ENCODE measurements at regions not wholly inside any gene's neighbourhood (a gene's known extent, or its start where the extent isn't known, plus 50 kb on each side); places are given as distances from the start of the nearest gene placed in this dataset.

DNA sequence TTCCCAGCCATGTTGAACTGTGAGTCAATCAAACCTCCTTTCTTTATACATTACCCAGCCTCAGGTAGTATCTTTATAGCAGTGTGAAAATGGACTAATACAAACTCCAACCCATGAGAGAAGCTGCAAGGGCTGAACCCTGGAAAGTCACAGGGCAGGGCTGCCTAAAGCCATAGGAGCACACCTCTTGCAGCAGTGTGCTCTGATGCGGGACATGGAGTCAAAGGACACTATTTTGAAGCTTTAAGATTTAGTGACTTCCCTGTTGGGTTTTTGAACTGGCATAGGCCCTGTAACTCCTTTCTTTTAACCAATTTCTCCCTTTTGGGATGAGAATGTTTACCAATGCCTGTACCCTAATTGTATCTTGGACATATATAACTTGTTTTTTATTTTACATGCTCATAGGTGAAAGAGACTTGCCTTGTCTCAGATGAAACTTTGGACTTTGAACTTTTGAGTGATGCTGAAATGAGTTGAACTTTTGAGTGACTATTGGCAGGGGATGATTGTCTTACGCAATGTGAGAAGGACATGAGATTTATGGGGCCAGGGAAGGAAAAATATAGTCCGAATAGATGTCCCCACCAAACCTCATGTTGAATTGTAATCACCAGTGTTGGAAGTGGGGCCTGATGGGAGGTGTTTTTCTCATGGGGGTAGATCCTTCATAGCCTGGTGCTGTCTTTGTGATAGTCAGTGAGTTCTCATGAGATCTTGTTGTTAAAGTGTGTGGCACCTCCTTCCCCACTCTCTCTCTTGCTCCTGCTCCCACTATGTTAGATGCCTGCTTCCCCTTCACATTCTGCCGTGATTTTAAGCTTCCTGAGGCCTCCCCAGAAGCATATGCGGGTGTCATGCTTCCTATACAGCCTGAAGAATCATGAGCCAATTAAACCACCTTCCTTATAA lies 159.5 kb upstream of the SPEF2 start:
- Histone ChIP-seq H3K4me1 (replicated peaks in 1 of 4; ENCODE audit: control insufficient read depth in 3 of 4, insufficient read depth in 4 of 4, low read length in 3 of 4) (no peaks in the 10 kb centered on the region), H3K79me1 (ENCODE audit: low read depth, low read length) (no peaks in the 10 kb centered on the region), H2BK5ac (ENCODE audit: low read depth, low read length) (no peak overlapping the region), H3K27me3 (replicated peaks in 1 of 4; ENCODE audit: control insufficient read depth in 3 of 4, extremely low read depth in 1 of 4, insufficient read depth in 3 of 4, low read length in 3 of 4) (no peaks in the 10 kb centered on the region), H3K79me2 (ENCODE audit: control insufficient read depth in 1 of 2, insufficient read depth in 2 of 2, low read length in 2 of 2) (no peaks in the 10 kb centered on the region), H3K56ac (replicated peaks; ENCODE audit: insufficient read length, low read depth, low read length) (no peak overlapping the region), H3K27ac (ENCODE audit: low read depth, low read length) (no peak overlapping the region), H3K4me3 (ENCODE audit: extremely low read depth in 1 of 4, insufficient read depth in 2 of 4, low read depth in 3 of 4, low read length in 4 of 4) (no peak overlapping the region), H2AFZ (ENCODE audit: low read length) (no peak overlapping the region), H3K9ac (replicated peaks in 1 of 4; ENCODE audit: extremely low read depth in 1 of 4, low read depth in 3 of 4, low read length in 3 of 4) (no peak overlapping the region), H3K9me3 (ENCODE audit: insufficient read depth in 2 of 2, low read depth in 1 of 2, low read length in 1 of 2) (peaks cover 0 to 3% of the 10 kb centered on the region in 2 experiments; a peak in 1 of 4 replicates), H4K8ac (ENCODE audit: extremely low read depth, insufficient read depth, low read length) (no peak overlapping the region), H4K20me1 (replicated peaks in 1 of 2; ENCODE audit: control insufficient read depth in 1 of 2, insufficient read depth in 2 of 2, low read length in 2 of 2) (no peaks in the 10 kb centered on the region), H3K14ac (ENCODE audit: insufficient read length) (no peak overlapping the region), H2BK120ac (replicated peaks; ENCODE audit: low read depth, low read length) (no peak overlapping the region), H3K4ac (replicated peaks; ENCODE audit: insufficient read length, low read depth, low read length) (no peak overlapping the region), H2BK12ac (ENCODE audit: low read depth, low read length) (no peak overlapping the region), H3K23ac (ENCODE audit: insufficient read length) (no peak overlapping the region), H3K23me2 (ENCODE audit: low read depth, low read length) (no peaks in the 10 kb centered on the region), H2AK5ac (ENCODE audit: low read depth, low read length) (no peak overlapping the region), H3K36me3 (ENCODE audit: control insufficient read depth in 2 of 4, insufficient read depth in 4 of 4, low read length in 3 of 4) (no peaks in the 10 kb centered on the region), H2BK15ac (ENCODE audit: low read length) (no peak overlapping the region), H4K5ac (ENCODE audit: insufficient read length, low read depth, low read length) (no peak overlapping the region), H2BK20ac (ENCODE audit: low read length) (no peak overlapping the region), H3K18ac (ENCODE audit: extremely low read depth, low read length) (no peak overlapping the region), H3K4me2 (ENCODE audit: insufficient read depth in 1 of 2, low read depth in 2 of 2, low read length in 2 of 2) (no peak overlapping the region), H4K91ac (replicated peaks; ENCODE audit: insufficient read length, low read length) (no peak overlapping the region)
- CTCF ChIA-PET (ENCODE audit: partially characterized antibody): interaction anchor here (1.4 to 1.5 kb wide), 2 partner anchors 22 to 140 kb away, joined by 3 to 8 read pairs; no protein-coding TSS in a partner anchor
- no peak for DNase-seq (ENCODE audit: low read depth in 1 of 2, low spot score in 2 of 2)
- POLR2A ChIA-PET (ENCODE audit: partially characterized antibody): no interaction called here
- 75% methylated on average over 5 of the region's 5 CpGs; no CpG with 5 or more reads in 1 of the 2 experiments for WGBS, 2 experiments (ENCODE audit: extremely low coverage in 1 of 2, insufficient coverage in 1 of 2, insufficient read length in 1 of 2, insufficient replicate concordance in 2 of 2, low coverage in 1 of 2, low lambda C conversion rate in 2 of 2, missing lambda C conversion rate in 1 of 2)
- TF ChIP-seq KDM1A (IDR thresholded peaks at IDR 0.05; ENCODE audit: borderline replicate concordance, low read length) (no peak), TBP (IDR thresholded peaks at IDR 0.05; ENCODE audit: low read depth, low read length) (no peak), FOSL1 (IDR thresholded peaks at IDR 0.05; ENCODE audit: insufficient read depth, low read depth, low read length) (no peak), SP1 (IDR thresholded peaks at IDR 0.05; ENCODE audit: low read depth, low read length) (no peak), EP300 (IDR thresholded peaks at IDR 0.05; ENCODE audit: borderline replicate concordance in 1 of 2, low read depth in 2 of 2, low read length in 2 of 2) (no peak), SRF (IDR thresholded peaks at IDR 0.05; ENCODE audit: low read depth, low read length) (no peak), SUZ12 (IDR thresholded peaks at IDR 0.05; ENCODE audit: low read length) (no peak), GABPA (IDR thresholded peaks at IDR 0.05; ENCODE audit: borderline replicate concordance, insufficient read depth, low read length) (no peak), SP4 (IDR thresholded peaks at IDR 0.05; ENCODE audit: low read length) (no peak)
- TF ChIP-seq, protein P1, sequence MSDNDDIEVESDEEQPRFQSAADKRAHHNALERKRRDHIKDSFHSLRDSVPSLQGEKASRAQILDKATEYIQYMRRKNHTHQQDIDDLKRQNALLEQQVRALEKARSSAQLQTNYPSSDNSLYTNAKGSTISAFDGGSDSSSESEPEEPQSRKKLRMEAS (IDR thresholded peaks at IDR 0.05): no peak
- FAIRE-seq: no peak

Data from H1 (cell line).